Activated naive CD4-positive, alpha-beta T cell treated with anti-CD3 and anti-CD28 coated beads, Interleukin-2, amount 10 ng/mL, durations not matched to agents 7 days and 5 days (primary cell): ENCODE measurements at regions not wholly inside any gene's neighbourhood (a gene's known extent, or its start where the extent isn't known, plus 50 kb on each side); places are given as distances from the start of the nearest gene placed in this dataset.
"Not testable (repeated sequence)": the region's sequence is repeated elsewhere in the genome, so short reads cannot be mapped to it uniquely, and the experiment has no call there.

Experiments used
- CTCF ChIA-PET: fragments of 350-600 bp; sonication (Branson Sonifier 250); formaldehyde crosslinking; loops from one replicate; lab custom pipeline; 2021; ENCODE audit warnings: antibody characterized with exemption; lab: Charles Lee
- DNase-seq: peaks from one replicate; pipeline ENCODE4 v3.0.0-alpha.2; 2020
- H3K27ac Mint-ChIP-seq: one replicate; pipeline ENCODE4 v1.8.0; 2021; ENCODE audit warnings: mild to moderate bottlenecking, moderate library complexity, mixed read lengths
- H3K27me3 Mint-ChIP-seq: one replicate; pipeline ENCODE4 v1.8.0; 2021; ENCODE audit warnings: mild to moderate bottlenecking, mixed read lengths
- H3K36me3 Mint-ChIP-seq: one replicate; pipeline ENCODE4 v1.8.0; 2021; ENCODE audit warnings: mixed read lengths
- H3K4me1 Mint-ChIP-seq: one replicate; pipeline ENCODE4 v1.8.0; 2021; ENCODE audit warnings: mixed read lengths
- H3K4me3 Mint-ChIP-seq: one replicate; pipeline ENCODE4 v1.8.0; 2021; ENCODE audit warnings: mild to moderate bottlenecking, moderate library complexity, mixed read lengths
- H3K9me3 Mint-ChIP-seq: one replicate; pipeline ENCODE4 v1.8.0; 2021; ENCODE audit warnings: mixed read lengths

- no peaks in the 10 kb centered on the region for H3K4me1 Mint-ChIP-seq
- H3K27ac Mint-ChIP-seq = no peak overlapping the region
- no peaks in the 10 kb centered on the region for H3K27me3 Mint-ChIP-seq
- CTCF ChIA-PET = no interaction called here
- no peak for DNase-seq
- no peaks in the 10 kb centered on the region for H3K36me3 Mint-ChIP-seq
- no peak overlapping the region for H3K4me3 Mint-ChIP-seq
- no peaks in the 10 kb centered on the region for H3K9me3 Mint-ChIP-seq
Measured at GRCh38 chr7:106372595-106373318, 88.0 kb upstream of the NAMPT start.

DNA sequence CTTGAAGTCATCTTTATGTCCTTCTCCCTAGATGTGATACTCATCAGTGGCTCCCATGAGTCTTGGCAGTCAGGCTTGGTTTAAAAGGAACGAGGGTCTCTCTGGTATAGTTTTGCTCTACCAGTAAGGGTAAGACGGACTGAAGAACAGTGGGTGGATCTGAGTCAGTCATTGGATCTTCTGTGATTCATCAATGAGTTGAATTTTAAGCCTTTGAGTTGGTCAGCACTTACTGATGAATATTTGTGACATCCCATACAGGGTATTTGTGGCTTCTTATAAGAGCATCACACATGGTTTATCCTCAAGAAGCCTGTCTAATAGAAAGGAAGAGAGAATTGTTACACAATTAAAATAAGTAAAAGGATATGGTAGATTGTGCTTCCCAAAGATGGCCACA is 87.3 kb upstream of the NAMPT start:
- CTCF ChIA-PET = no interaction called here
- Mint-ChIP-seq H3K27ac (no peak overlapping the region), H3K36me3 (no peaks in the 10 kb centered on the region), H3K4me3 (no peak overlapping the region), H3K27me3 (no peaks in the 10 kb centered on the region), H3K9me3 (no peaks in the 10 kb centered on the region), H3K4me1 (no peaks in the 10 kb centered on the region)
- no peak for DNase-seq

- no peak overlapping the region for H3K27ac Mint-ChIP-seq
- no peaks in the 10 kb centered on the region for H3K9me3 Mint-ChIP-seq
- no peak overlapping the region for H3K4me3 Mint-ChIP-seq
- CTCF ChIA-PET = no interaction called here
- no peak for DNase-seq
- no peaks in the 10 kb centered on the region for H3K27me3 Mint-ChIP-seq
- H3K36me3 Mint-ChIP-seq = no peaks in the 10 kb centered on the region
- no peaks in the 10 kb centered on the region for H3K4me1 Mint-ChIP-seq
Measured at GRCh38 chr7:106371629-106372028, 86.8 kb upstream of the NAMPT start.

GRCh38 chr7:106370542-106370941 is 85.8 kb upstream of the NAMPT start:
- Mint-ChIP-seq H3K27me3 (no peaks in the 10 kb centered on the region), H3K36me3 (no peaks in the 10 kb centered on the region), H3K4me1 (no peaks in the 10 kb centered on the region), H3K4me3 (no peak overlapping the region), H3K9me3 (peaks cover 2% of the 10 kb centered on the region), H3K27ac (no peak overlapping the region)
- CTCF ChIA-PET = no interaction called here
- DNase-seq = no peak

GRCh38 chr7:106369816-106370215 is 85.0 kb upstream of the NAMPT start:
- Mint-ChIP-seq H3K27ac (no peak overlapping the region), H3K27me3 (no peaks in the 10 kb centered on the region), H3K4me1 (no peaks in the 10 kb centered on the region), H3K36me3 (no peaks in the 10 kb centered on the region), H3K4me3 (no peak overlapping the region), H3K9me3 (peaks cover 2% of the 10 kb centered on the region)
- CTCF ChIA-PET = interaction anchor here (3.0 kb wide), 1 partner anchor 193 kb away, joined by 15 read pairs; no protein-coding TSS in a partner anchor
- DNase-seq = no peak

DNA sequence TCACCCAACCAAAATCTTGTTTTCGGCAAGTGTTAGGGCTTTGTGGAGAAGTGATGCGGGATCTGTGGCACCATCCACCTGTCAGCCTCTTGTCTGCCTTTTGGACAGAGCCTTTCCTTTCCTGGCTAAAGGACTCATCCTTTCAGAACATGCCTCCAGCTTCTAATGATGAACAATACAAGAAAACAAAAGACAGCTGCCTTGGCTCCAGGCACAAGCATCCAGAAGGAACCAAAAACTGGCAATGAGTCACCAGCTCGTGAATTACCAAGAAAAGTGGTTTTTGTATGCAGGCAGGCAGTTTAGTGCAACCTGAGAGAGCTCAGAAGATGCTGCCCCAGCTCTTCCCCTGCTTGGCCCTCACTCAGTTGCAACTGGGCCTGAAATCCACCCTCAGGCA is 84.6 kb upstream of the NAMPT start:
- H3K27ac Mint-ChIP-seq = no peak overlapping the region
- CTCF ChIA-PET = interaction anchor here (3.0 kb wide), 1 partner anchor 193 kb away, joined by 15 read pairs; no protein-coding TSS in a partner anchor

GRCh38 chr7:106367664-106368063 is 82.9 kb upstream of the NAMPT start:
- CTCF ChIA-PET = interaction anchor here (3.0 kb wide), 1 partner anchor 191 kb away, joined by 15 read pairs; no protein-coding TSS in a partner anchor
- peaks cover 2% of the 10 kb centered on the region for H3K9me3 Mint-ChIP-seq
- no peak overlapping the region for H3K4me3 Mint-ChIP-seq
- H3K4me1 Mint-ChIP-seq = no peaks in the 10 kb centered on the region
- no peaks in the 10 kb centered on the region for H3K36me3 Mint-ChIP-seq
- DNase-seq = no peak
- H3K27ac Mint-ChIP-seq = no peak overlapping the region
- H3K27me3 Mint-ChIP-seq = peaks cover 6% of the 10 kb centered on the region

More for the DNA sequence above, 84.6 kb upstream of the NAMPT start:
- H3K9me3 Mint-ChIP-seq = peaks cover 2% of the 10 kb centered on the region
- H3K36me3 Mint-ChIP-seq = no peaks in the 10 kb centered on the region
- H3K4me3 Mint-ChIP-seq = no peak overlapping the region
- no peaks in the 10 kb centered on the region for H3K27me3 Mint-ChIP-seq
- no peak for DNase-seq
- no peaks in the 10 kb centered on the region for H3K4me1 Mint-ChIP-seq

GRCh38 chr7:106367018-106367420 is 82.2 kb upstream of the NAMPT start:
- H3K4me3 Mint-ChIP-seq = no peak overlapping the region
- no peak for DNase-seq

DNA sequence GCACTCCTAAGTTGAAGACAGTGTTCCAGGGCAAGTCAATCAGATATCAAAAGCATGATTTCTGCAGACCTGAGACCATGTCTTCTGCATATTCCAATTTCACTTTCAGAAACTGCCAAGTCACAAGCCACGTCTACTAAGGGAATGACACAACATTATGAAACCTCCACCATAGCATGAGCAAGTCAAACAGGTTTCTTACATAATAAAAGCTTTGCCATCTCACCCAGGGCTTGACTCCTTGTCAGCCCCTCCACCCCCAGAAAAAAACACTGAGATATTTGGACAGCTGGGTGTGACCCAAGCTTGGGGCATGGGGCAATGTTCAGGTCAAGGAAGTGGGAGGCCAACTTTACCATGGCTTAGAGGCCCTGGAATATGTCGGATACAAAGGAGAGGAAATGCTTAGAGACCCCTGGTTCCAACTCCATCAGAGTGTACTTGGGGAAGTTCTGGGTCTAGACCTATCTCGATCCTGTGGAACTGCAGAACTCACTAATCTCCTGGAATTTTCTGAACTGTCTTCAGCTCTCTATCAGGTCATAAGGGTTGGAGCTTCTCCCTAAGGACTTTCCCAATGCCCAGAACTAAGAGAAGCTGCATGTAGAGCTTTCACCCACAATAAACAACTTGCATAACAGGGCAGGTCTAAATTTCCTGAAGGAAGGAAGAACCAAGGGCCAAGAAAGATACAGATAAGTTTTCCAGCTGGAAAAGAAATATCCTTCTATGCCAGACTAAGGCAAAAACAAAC is 80.6 kb upstream of the NAMPT start:
- DNase-seq = no peak
- Mint-ChIP-seq H3K27ac (no peak overlapping the region), H3K36me3 (no peaks in the 10 kb centered on the region), H3K4me3 (no peak overlapping the region), H3K4me1 (no peaks in the 10 kb centered on the region), H3K27me3 (peaks cover 21% of the 10 kb centered on the region), H3K9me3 (peaks cover 4% of the 10 kb centered on the region)
- CTCF ChIA-PET = interaction anchor here (0.6 kb wide), 1 partner anchor 583 kb away, joined by 3 read pairs; no protein-coding TSS in a partner anchor

More at GRCh38 chr7:106367018-106367420, 82.2 kb upstream of the NAMPT start:
- peaks cover 2% of the 10 kb centered on the region for H3K9me3 Mint-ChIP-seq
- no peaks in the 10 kb centered on the region for H3K4me1 Mint-ChIP-seq
- H3K36me3 Mint-ChIP-seq = no peaks in the 10 kb centered on the region
- peaks cover 10% of the 10 kb centered on the region for H3K27me3 Mint-ChIP-seq
- H3K27ac Mint-ChIP-seq = no peak overlapping the region
- CTCF ChIA-PET = interaction anchor here (3.0 kb wide), 1 partner anchor 190 kb away, joined by 15 read pairs; no protein-coding TSS in a partner anchor

DNA sequence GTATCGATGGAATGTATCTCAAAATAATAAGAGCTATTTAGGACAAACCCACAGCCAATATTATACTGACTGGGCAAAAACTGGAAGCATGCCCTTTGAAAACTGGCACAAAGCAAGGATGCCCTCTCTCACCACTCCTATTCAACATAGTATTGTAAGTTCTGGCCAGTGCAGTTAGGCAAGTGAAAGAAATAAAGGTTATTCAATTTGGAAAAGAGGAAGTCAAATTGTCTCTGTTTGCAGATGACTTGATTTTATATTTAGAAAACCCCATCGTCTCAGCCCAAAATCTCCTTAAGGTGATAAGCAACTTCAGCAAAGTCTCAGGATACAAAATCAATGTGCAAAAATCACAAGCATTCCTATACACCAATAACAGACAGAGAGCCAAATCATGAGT is 77.7 kb upstream of the NAMPT start:
- H3K4me1 Mint-ChIP-seq, CTCF ChIA-PET, H3K9me3 Mint-ChIP-seq, H3K27ac Mint-ChIP-seq, H3K4me3 Mint-ChIP-seq, H3K36me3 Mint-ChIP-seq, DNase-seq: not testable (repeated sequence)
- peaks cover 31% of the 10 kb centered on the region for H3K27me3 Mint-ChIP-seq

- Mint-ChIP-seq H3K27me3 (peaks cover 40% of the 10 kb centered on the region), H3K27ac (no peak overlapping the region), H3K4me1 (no peaks in the 10 kb centered on the region), H3K9me3 (peaks cover 7% of the 10 kb centered on the region), H3K36me3 (no peaks in the 10 kb centered on the region), H3K4me3 (no peak overlapping the region)
- DNase-seq = no peak
- CTCF ChIA-PET = no interaction called here
Measured at GRCh38 chr7:106358103-106358663, 73.4 kb upstream of the NAMPT start.

DNA sequence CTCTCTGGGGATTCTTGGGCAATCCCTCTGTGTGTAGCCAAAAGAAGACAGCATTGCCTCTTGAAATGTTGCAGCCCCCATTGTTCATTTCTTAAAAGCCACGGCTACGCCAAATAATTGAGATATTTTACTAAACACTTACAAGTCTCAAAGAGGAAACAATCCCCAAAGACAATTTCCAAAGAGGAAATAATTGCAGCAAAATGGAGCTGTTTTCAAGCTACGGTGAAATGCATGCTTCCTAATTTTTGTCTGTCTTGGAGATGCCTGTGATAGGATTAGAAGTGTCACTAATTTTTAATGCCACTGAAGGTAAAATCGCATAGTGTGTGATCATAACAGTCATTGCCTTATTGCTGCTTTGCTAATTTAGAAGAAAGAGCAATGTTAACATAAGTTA is 72.9 kb upstream of the NAMPT start:
- CTCF ChIA-PET = no interaction called here
- DNase-seq = no peak
- Mint-ChIP-seq H3K4me3 (no peak overlapping the region), H3K9me3 (peaks cover 7% of the 10 kb centered on the region), H3K4me1 (no peaks in the 10 kb centered on the region), H3K36me3 (no peaks in the 10 kb centered on the region), H3K27me3 (peaks cover 35% of the 10 kb centered on the region), H3K27ac (no peak overlapping the region)

DNA sequence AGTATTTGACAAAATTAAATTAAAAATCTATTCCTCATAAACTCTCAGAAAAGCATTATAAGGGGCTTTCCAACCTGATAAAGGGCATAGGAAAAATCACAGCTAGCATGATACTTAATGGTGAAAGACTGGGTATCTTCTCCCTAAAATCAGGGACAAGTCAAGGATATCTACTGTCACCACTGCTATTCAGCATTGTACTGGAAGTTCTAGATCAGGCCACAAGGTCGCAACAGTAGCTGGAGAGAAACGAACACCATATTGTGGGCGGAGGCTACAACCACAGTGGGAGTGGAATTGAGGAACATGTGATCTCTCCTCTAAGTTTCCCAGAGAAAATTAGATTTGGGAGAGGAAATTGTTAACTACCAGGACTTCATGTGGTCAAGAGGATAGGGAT is 70.0 kb upstream of the NAMPT start:
- H3K4me1 Mint-ChIP-seq = no peaks in the 10 kb centered on the region
- no peak for DNase-seq
- CTCF ChIA-PET = no interaction called here

GRCh38 chr7:106353944-106354343 is 69.2 kb upstream of the NAMPT start:
- no peak overlapping the region for H3K4me3 Mint-ChIP-seq
- CTCF ChIA-PET = no interaction called here
- H3K27me3 Mint-ChIP-seq = peaks cover 21% of the 10 kb centered on the region
- H3K36me3 Mint-ChIP-seq = no peaks in the 10 kb centered on the region
- peaks cover 4% of the 10 kb centered on the region for H3K9me3 Mint-ChIP-seq
- no peak for DNase-seq
- H3K4me1 Mint-ChIP-seq = no peaks in the 10 kb centered on the region
- no peak overlapping the region for H3K27ac Mint-ChIP-seq

More for the DNA sequence above, 70.0 kb upstream of the NAMPT start:
- Mint-ChIP-seq H3K27me3 (peaks cover 20% of the 10 kb centered on the region), H3K27ac (no peak overlapping the region), H3K9me3 (peaks cover 2% of the 10 kb centered on the region), H3K36me3 (no peaks in the 10 kb centered on the region), H3K4me3 (no peak overlapping the region)
